H1 (cell line): ENCODE measurements at regions not wholly inside any gene's neighbourhood (a gene's known extent, or its start where the extent isn't known, plus 50 kb on each side); places are given as distances from the start of the nearest gene placed in this dataset.

Experiments used
- CTCF ChIA-PET: fragments of 300-600 bp; sonication (Branson Sonifier 250); formaldehyde crosslinking; loops from one replicate; lab custom pipeline; 2021; ENCODE audit not compliant: partially characterized antibody; lab: Charles Lee
- POLR2A ChIA-PET: fragments of 300-600 bp; sonication (Branson Sonifier 250); formaldehyde crosslinking; loops from one replicate; lab custom pipeline; 2021; ENCODE audit warnings: inconsistent platforms; ENCODE audit not compliant: partially characterized antibody; lab: Charles Lee
- DNase-seq, 2 experiments: peaks; one replicate each; pipeline versions ENCODE4 v3.0.0 to v3.0.0-alpha.2; 2010 to 2022; ENCODE audit warnings: low spot score in 2 of 2, low read depth in 1 of 2, mixed read lengths in 1 of 2
- FAIRE-seq: peaks from 2 replicates; lab custom pipeline; 2011; peaks lifted over from hg19 to GRCh38; lab: Jason Lieb, UNC
- H2AFZ ChIP-seq: 2 replicates; pipeline ENCODE4 v1.8.1; 2012; ENCODE audit warnings: low read length, inconsistent platforms
- H2AK5ac ChIP-seq: 2 replicates; pipeline ENCODE4 v1.6.1; 2013; ENCODE audit warnings: low read depth, low read length
- H2BK120ac ChIP-seq: replicated peaks from 2 replicates; pipeline ENCODE3; 2013; ENCODE audit warnings: low read depth, low read length, inconsistent platforms
- H2BK12ac ChIP-seq: 2 replicates; pipeline ENCODE4 v1.6.1; 2013; ENCODE audit warnings: low read depth, low read length
- H2BK15ac ChIP-seq: 2 replicates; pipeline ENCODE4 v1.6.1; 2013; ENCODE audit warnings: low read length
- H2BK20ac ChIP-seq: 2 replicates; pipeline ENCODE4 v1.6.1; 2013; ENCODE audit warnings: low read length
- H2BK5ac ChIP-seq: 2 replicates; pipeline ENCODE4 v1.6.1; 2013; ENCODE audit warnings: low read depth, low read length
- H3K14ac ChIP-seq: 2 replicates; pipeline ENCODE4 v1.6.1; 2013; ENCODE audit warnings: inconsistent platforms; ENCODE audit not compliant: insufficient read length
- H3K18ac ChIP-seq: 2 replicates; pipeline ENCODE4 v1.6.1; 2013; ENCODE audit warnings: low read length; ENCODE audit errors: extremely low read depth
- H3K23ac ChIP-seq: 2 replicates; pipeline ENCODE4 v1.6.1; 2013; ENCODE audit warnings: inconsistent platforms; ENCODE audit not compliant: insufficient read length
- H3K23me2 ChIP-seq: 2 replicates; pipeline ENCODE4 v1.6.1; 2013; ENCODE audit warnings: low read depth, low read length
- H3K27ac ChIP-seq: 2 replicates; pipeline ENCODE4 v1.6.1; 2011; ENCODE audit warnings: low read depth, low read length, inconsistent platforms
- H3K27me3 ChIP-seq, 4 experiments: replicated peaks in 1 of 4; 1 replicate in 1 of 4; 2 replicates in 3 of 4; pipeline versions ENCODE4 v1.6.1 to v1.8.1; 2011 to 2013; ENCODE audit warnings: low read length in 3 of 4, mild to moderate bottlenecking in 3 of 4, inconsistent platforms in 2 of 4, mixed read lengths in 2 of 4, moderate library complexity in 1 of 4; ENCODE audit not compliant: control insufficient read depth in 3 of 4, insufficient read depth in 3 of 4; ENCODE audit errors: extremely low read depth in 1 of 4
- H3K36me3 ChIP-seq, 4 experiments: 2 replicates each; pipeline versions ENCODE4 v1.6.1 to v1.8.1; 2011 to 2013; ENCODE audit warnings: mild to moderate bottlenecking in 4 of 4, low read length in 3 of 4, moderate library complexity in 2 of 4, control low read depth in 1 of 4, inconsistent platforms in 1 of 4; ENCODE audit not compliant: insufficient read depth in 4 of 4, control insufficient read depth in 2 of 4
- H3K4ac ChIP-seq: replicated peaks from 2 replicates; pipeline ENCODE3; 2013; ENCODE audit warnings: low read length, low read depth, mixed read lengths, inconsistent platforms; ENCODE audit not compliant: insufficient read length
- H3K4me1 ChIP-seq, 4 experiments: replicated peaks in 1 of 4; 1 replicate in 1 of 4; 2 replicates in 3 of 4; pipeline versions ENCODE4 v1.6.1 to v1.8.1; 2011 to 2013; ENCODE audit warnings: low read length in 3 of 4, inconsistent platforms in 2 of 4, mixed read lengths in 1 of 4; ENCODE audit not compliant: insufficient read depth in 4 of 4, control insufficient read depth in 3 of 4
- H3K4me2 ChIP-seq, 2 experiments: 2 replicates each; pipeline versions ENCODE4 v1.6.1 to v1.8.1; 2011 to 2013; ENCODE audit warnings: low read depth in 2 of 2, low read length in 2 of 2, control low read depth in 1 of 2, inconsistent platforms in 1 of 2, mild to moderate bottlenecking in 1 of 2; ENCODE audit not compliant: insufficient read depth in 1 of 2
- H3K4me3 ChIP-seq, 4 experiments: fragments of 200-600, 300-600 bp in 1 of 4; sonication (generic), shearing (Covaris generic), sonication (Bioruptor Twin) in 1 of 4; 2 replicates each; pipeline versions ENCODE4 v1.5.1 to v1.8.1; 2011 to 2016; ENCODE audit warnings: low read length in 4 of 4, low read depth in 3 of 4, control low read depth in 2 of 4, inconsistent platforms in 2 of 4, mild to moderate bottlenecking in 2 of 4, mixed read lengths in 1 of 4, moderate library complexity in 1 of 4; ENCODE audit not compliant: insufficient read depth in 2 of 4; ENCODE audit errors: extremely low read depth in 1 of 4
- H3K56ac ChIP-seq: replicated peaks from 2 replicates; pipeline ENCODE3; 2013; ENCODE audit warnings: low read depth, mild to moderate bottlenecking, mixed read lengths, low read length, inconsistent platforms; ENCODE audit not compliant: insufficient read length
- H3K79me1 ChIP-seq: 2 replicates; pipeline ENCODE4 v1.6.1; 2013; ENCODE audit warnings: low read depth, low read length, control low read depth
- H3K79me2 ChIP-seq, 2 experiments: 2 replicates each; pipeline versions ENCODE4 v1.6.1 to v1.8.1; 2012 to 2013; ENCODE audit warnings: low read length in 2 of 2, mild to moderate bottlenecking in 2 of 2, inconsistent platforms in 1 of 2; ENCODE audit not compliant: insufficient read depth in 2 of 2, control insufficient read depth in 1 of 2
- H3K9ac ChIP-seq, 4 experiments: replicated peaks in 1 of 4; 1 replicate in 1 of 4; 2 replicates in 3 of 4; pipeline versions ENCODE4 v1.6.1 to v1.8.1; 2011 to 2013; ENCODE audit warnings: low read depth in 3 of 4, low read length in 3 of 4, control low read depth in 2 of 4, mild to moderate bottlenecking in 2 of 4, moderate library complexity in 2 of 4, inconsistent platforms in 1 of 4; ENCODE audit errors: extremely low read depth in 1 of 4
- H3K9me3 ChIP-seq, 2 experiments: 2 replicates each; pipeline versions ENCODE4 v1.6.1 to v1.8.1; 2012 to 2013; ENCODE audit warnings: mild to moderate bottlenecking in 2 of 2, moderate library complexity in 2 of 2, control low read depth in 1 of 2, inconsistent platforms in 1 of 2, low read depth in 1 of 2, low read length in 1 of 2, mixed read lengths in 1 of 2; ENCODE audit not compliant: insufficient read depth in 2 of 2
- H4K20me1 ChIP-seq, 2 experiments: replicated peaks in 1 of 2; 2 replicates each; pipeline versions ENCODE3 to v1.8.1; 2011 to 2013; ENCODE audit warnings: inconsistent platforms in 2 of 2, low read length in 2 of 2, mild to moderate bottlenecking in 1 of 2; ENCODE audit not compliant: insufficient read depth in 2 of 2, control insufficient read depth in 1 of 2
- H4K5ac ChIP-seq: 2 replicates; pipeline ENCODE4 v1.6.1; 2013; ENCODE audit warnings: low read length, low read depth, mixed read lengths, inconsistent platforms; ENCODE audit not compliant: insufficient read length
- H4K8ac ChIP-seq: 2 replicates; pipeline ENCODE4 v1.8.0; 2013; ENCODE audit warnings: mild to moderate bottlenecking, moderate library complexity, low read length, inconsistent platforms; ENCODE audit not compliant: insufficient read depth; ENCODE audit errors: extremely low read depth
- H4K91ac ChIP-seq: replicated peaks from 2 replicates; pipeline ENCODE3; 2013; ENCODE audit warnings: low read length, mixed read lengths, inconsistent platforms; ENCODE audit not compliant: insufficient read length
- EGR1 ChIP-seq: IDR thresholded peaks from 2 replicates; pipeline ENCODE4 v1.6.1; 2011; ENCODE audit warnings: low read depth, low read length, borderline replicate concordance
- HDAC6 ChIP-seq: IDR thresholded peaks from one replicate; pipeline ENCODE4 v1.7.1; 2012; ENCODE audit warnings: low read depth, mild to moderate bottlenecking, inconsistent platforms, low read length, moderate library complexity
- JUND ChIP-seq: IDR thresholded peaks from 2 replicates; pipeline ENCODE4 v1.6.1; 2011; ENCODE audit warnings: mild to moderate bottlenecking, improper control_type of control experiment, low read length
- NRF1 ChIP-seq: IDR thresholded peaks from 2 replicates; pipeline ENCODE4 v1.6.1; 2011; ENCODE audit warnings: mild to moderate bottlenecking, low read depth, low read length, improper control_type of control experiment
- RFX5 ChIP-seq: IDR thresholded peaks from 2 replicates; pipeline ENCODE4 v1.6.1; 2011; ENCODE audit warnings: low read depth, low read length, improper control_type of control experiment, borderline replicate concordance
- SUZ12 ChIP-seq: fragments of 200-600 bp; sonication (generic); IDR thresholded peaks from 2 replicates; pipeline ENCODE4 v1.6.1; 2012; ENCODE audit warnings: mild to moderate bottlenecking, inconsistent platforms, low read length, moderate library complexity, mixed read lengths
- TAF7 ChIP-seq: optimal IDR thresholded peaks from 2 replicates; pipeline ENCODE3; 2011; ENCODE audit warnings: low read depth, mild to moderate bottlenecking, inconsistent platforms, low read length, moderate library complexity, borderline replicate concordance
- TEAD4 ChIP-seq: IDR thresholded peaks from 2 replicates; pipeline ENCODE4 v1.6.1; 2012; ENCODE audit warnings: low read depth, low read length, inconsistent platforms, mixed read lengths
- TF ChIP-seq, protein P1 (sequence below): IDR thresholded peaks from 2 replicates; pipeline ENCODE4 v1.6.1; 2012; ENCODE audit warnings: low read length, inconsistent platforms

DNA sequence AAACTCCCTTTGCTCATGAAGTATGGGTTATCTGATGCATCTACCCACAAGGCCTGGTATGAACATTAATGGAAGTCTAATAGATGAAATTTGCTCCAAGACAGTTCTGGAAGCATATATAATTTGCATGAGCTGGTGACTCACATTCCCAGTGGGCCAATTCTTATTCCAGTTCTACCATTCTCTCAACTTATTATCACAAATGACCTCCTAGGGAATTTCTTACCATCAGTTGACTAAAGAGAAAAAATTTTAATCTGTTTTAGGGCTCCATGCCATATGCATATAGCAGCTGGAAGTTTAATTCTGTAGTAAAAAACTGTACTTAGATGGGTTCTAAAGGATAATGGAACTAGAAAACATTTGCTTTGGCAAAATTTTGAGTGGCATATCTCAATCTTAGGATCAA is 165.2 kb upstream of the COL3A1 start:
- no peak overlapping the region for H3K9ac ChIP-seq
- ChIA-PET CTCF (no interaction called here), POLR2A (no interaction called here)
- H3K14ac ChIP-seq, result no peak overlapping the region
- H3K9me3 ChIP-seq, result no peaks in the 10 kb centered on the region
- no peak overlapping the region for H3K4me2 ChIP-seq
- H4K8ac ChIP-seq, result no peak overlapping the region
- no peak overlapping the region for H2BK120ac ChIP-seq
- H3K79me1 ChIP-seq, result no peaks in the 10 kb centered on the region
- H3K23me2 ChIP-seq, result no peaks in the 10 kb centered on the region
- H4K5ac ChIP-seq, result no peak overlapping the region
- H3K27ac ChIP-seq, result no peak overlapping the region
- no peaks in the 10 kb centered on the region for H3K4me1 ChIP-seq
- H3K79me2 ChIP-seq, result no peaks in the 10 kb centered on the region
- no peak overlapping the region for H2BK15ac ChIP-seq
- H2BK12ac ChIP-seq, result no peak overlapping the region
- H3K4me3 ChIP-seq, result no peak overlapping the region
- H4K91ac ChIP-seq, result no peak overlapping the region
- H3K4ac ChIP-seq, result no peak overlapping the region
- DNase-seq (no peak), FAIRE-seq (no peak)
- no peak overlapping the region for H3K18ac ChIP-seq
- H3K23ac ChIP-seq, result no peak overlapping the region
- no peak for TF ChIP-seq HDAC6
- TF ChIP-seq, protein P1, sequence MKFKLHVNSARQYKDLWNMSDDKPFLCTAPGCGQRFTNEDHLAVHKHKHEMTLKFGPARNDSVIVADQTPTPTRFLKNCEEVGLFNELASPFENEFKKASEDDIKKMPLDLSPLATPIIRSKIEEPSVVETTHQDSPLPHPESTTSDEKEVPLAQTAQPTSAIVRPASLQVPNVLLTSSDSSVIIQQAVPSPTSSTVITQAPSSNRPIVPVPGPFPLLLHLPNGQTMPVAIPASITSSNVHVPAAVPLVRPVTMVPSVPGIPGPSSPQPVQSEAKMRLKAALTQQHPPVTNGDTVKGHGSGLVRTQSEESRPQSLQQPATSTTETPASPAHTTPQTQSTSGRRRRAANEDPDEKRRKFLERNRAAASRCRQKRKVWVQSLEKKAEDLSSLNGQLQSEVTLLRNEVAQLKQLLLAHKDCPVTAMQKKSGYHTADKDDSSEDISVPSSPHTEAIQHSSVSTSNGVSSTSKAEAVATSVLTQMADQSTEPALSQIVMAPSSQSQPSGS, result no peak
- TF ChIP-seq EGR1, result no peak
- TF ChIP-seq RFX5, result no peak
- TF ChIP-seq JUND, result no peak
- no peak for TF ChIP-seq TAF7
- no peak for TF ChIP-seq SUZ12
- no peak for TF ChIP-seq NRF1
- no peak for TF ChIP-seq TEAD4
- no peak overlapping the region for H2BK20ac ChIP-seq
- H3K36me3 ChIP-seq, result no peaks in the 10 kb centered on the region
- no peak overlapping the region for H2BK5ac ChIP-seq
- H2AK5ac ChIP-seq, result no peak overlapping the region
- no peak overlapping the region for H2AFZ ChIP-seq
- H3K56ac ChIP-seq, result no peak overlapping the region
- no peaks in the 10 kb centered on the region for H3K27me3 ChIP-seq
- H4K20me1 ChIP-seq, result no peaks in the 10 kb centered on the region
